ENCODE measurements at regions not wholly inside any gene's neighbourhood (a gene's known extent, or its start where the extent isn't known, plus 50 kb on each side); places are given as distances from the start of the nearest gene placed in this dataset.

DNA sequence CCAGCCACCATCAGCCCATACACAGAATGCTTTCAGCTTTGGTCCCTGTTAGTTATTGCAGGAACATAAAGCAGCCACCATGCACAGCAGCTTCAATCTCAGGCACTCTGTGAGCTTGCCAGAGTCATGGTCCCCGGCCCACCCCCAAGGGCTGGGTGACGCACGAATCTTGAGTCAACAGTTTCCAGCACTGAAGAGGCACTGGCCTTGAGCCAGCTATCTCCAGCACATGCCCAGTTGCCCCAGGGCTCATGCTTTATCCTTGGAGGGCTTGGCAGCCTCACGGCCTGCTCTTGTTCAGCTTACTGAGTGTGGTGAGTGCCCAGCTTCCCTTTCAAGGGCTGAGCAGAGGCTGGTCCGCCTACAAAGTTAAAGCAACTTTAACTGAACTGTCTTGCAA is 200.7 kb upstream of the RAB4A start:
- peak; percentile 97 to 98 for DNase-seq

DNA sequence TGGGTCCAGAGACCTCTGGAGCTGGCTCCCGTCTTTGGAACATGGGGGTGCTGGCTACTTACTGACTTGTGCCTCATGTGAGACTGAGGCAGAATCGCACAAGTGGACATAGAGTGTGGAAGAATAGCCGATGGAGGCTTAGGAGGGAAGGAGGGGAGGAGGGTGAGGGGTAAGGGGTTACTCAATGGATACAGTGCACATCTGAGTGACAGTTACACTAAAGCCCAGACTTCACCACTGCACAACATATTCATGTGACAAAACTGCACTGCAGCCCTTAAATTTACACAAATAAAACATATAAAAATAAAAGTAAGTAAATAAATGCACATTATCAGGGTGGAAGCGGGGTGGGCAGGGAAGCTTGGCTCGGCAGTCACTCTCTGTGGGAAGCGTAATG is 197.7 kb upstream of the RAB4A start:
- DNase-seq, result no peak

DNA sequence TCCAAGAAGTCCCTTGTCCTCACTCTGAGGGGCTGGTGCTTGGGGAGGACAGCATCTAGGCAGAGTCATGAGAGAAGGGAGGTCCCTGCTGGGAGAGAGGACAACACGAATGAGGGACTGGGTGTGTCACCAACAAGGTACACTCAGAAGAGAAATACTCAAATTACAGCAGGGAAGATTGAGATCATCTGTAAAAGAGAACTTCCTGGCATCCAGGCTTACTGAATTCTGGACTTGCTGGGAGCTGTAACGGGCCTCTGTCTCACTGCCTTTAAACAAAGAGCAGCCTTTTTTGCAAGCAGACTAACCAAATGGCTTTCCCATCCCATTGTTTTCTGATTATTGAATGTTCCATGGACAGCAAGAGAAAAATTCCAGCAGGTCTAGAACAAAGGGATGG is 195.7 kb upstream of the RAB4A start:
- peak in 1 of 2 experiments; percentile 21 for DNase-seq

DNA sequence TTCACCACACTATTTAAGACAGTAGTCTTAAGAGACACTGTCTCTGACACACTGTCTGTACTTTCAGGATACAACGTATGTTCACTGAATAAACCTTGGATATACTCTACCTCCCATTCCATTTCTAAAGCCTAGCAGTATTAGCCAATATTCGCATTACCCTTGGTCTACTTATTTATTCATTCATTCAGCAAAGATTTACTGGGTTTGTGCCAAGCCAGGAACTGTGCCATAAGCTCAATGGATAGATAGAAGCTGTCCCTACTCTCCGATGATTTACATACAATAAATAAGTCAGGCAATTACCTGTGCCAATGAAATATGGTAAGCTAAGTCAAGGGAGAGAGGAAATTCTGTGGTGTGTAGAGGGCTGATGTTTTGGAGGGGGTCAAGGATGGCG is 195.2 kb upstream of the RAB4A start:
- DNase-seq, result peak; percentile 66 to 80

DNA sequence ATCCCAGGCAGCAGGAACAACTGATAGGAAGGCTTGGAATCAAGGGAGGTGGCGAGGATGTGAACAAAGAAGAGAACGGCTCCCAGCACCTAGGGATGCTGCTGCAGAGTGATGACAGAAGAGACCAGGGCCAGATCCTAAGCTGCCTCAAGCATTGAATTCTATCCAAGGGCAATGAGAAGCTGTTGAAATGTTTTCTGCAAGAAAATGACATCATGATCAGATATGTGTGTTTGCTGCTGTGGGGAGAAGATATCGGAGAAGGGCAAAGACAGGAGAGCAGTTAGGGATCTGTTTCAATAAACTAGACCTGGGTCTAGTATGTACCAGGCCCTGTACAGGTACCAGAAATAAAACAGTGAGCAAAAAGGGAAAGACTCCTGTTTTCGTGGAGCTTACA is 194.7 kb upstream of the RAB4A start:
- no peak for DNase-seq

DNA sequence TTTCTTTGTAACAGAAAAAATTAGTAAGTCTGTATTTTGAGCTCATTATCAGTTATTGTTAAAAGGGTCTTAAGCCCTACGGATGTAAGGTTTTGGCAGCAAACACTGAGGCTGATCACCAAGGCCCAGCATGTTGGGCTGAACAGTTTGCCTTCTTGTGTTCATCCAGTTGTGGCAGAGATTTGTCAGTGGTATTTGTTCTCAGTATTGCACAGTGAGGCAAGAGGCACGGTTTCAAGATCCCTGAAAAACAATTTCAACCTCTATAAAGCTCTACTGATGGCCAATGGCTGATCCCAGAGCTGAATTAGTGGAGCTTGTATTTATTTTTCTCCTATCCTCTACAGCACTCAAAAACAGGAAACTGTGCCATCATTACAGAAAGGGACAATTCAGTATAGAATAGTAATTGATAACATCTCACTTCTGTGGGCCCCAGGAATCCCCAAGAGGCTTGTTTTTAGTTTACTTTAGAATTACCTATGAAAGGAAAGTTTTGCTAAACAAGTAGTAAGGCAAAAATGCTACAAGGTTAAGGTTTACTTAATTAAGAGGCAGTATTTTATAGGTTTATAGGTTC is 191.8 kb upstream of the RAB4A start:
- no peak for DNase-seq

DNA sequence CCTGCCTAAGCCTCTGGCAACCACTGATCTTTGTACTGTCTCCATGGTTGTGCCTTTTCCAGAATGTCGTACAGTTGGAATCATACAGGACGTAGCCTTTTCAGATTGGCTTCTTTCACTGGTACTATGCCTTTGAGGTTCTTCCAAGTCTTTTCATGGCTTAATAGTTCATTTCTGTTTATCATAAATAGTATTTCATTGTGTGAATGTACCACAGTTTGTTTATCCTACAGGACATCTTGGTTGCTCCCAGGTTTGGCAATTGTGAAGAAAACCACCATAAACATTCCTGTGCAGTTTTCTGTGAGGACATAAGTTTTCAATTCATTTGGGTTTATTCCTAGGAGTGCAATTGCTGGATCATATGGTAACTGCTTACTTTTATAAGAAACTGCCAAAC is 190.6 kb upstream of the RAB4A start:
- DNase-seq, result no peak

DNA sequence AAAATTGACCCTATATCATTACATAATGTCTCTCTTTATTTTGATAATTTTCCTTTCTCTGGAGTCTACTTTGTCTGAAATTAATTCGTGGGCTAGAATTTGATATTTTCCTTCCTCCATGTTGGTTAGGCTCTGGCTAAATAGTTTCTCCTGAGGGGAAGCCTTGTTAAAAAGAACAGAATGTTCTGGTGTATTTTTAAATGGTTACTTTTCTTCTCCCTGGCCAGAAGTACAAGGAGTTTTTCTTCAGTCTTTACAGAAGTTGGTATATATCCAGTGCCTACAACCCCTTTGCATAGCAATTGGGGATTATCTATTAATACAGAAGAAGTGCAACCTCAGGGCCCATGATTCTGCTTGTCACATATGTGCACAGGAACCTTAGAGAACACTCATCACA is 185.6 kb upstream of the RAB4A start:
- no peak for DNase-seq

DNA sequence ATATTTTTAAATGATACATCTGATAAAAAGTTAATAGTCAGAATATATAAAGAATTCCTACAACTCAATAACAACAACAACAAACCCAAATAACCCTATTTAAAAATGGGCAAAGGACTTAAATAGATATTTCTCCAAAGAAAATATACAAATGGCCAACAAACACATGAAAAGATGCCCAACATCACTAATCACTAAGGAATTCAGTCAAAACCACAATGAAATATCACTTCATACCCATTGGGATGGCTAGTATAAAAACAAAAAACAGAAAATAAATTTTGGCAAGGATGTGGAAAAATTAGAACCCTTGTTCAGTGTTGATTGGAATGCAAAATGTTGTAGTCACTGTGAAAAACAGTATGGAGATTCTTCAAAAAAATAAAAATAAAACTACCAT is 184.8 kb upstream of the RAB4A start:
- no peak for DNase-seq

DNA sequence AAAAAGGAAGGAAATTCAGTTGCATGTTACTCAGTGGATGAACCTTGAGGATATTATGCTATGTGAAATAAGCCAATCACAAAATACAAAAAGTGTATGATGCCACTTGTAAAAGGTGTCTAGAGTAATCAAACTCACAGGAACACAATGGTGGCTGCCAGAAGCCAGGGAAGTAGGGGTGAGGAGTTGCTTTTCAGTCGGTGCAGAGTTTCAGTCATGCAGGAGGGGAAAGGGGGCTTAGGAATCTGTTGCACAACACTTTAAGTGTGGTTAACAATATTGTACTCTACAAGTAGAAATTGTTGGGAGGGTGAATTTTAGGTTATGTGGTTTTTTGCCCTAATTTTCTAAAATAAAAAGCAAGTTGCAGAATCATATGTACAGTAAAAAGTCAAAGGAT is 184.2 kb upstream of the RAB4A start:
- no peak for DNase-seq

DNA sequence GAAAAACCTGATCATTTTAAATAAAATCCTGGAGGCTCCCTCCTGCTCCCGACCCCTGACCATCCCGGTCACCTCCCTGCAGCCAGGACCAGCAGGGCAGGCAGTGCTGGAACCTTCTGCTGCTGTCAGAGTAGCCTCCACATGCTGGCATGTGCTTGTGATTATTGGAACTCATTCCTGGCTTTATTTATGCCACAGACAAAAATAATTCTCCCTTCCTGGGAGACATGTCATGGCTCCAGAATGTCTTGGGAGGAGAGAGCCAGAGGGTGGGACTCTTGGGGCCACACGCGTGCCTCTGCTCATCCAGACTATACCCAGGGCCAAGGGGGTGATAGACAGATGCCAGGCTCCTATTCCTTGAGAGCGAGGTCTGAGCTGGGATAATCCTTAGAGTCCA is 183.6 kb upstream of the RAB4A start:
- DNase-seq, result peak in 1 of 2 experiments; percentile 14

DNA sequence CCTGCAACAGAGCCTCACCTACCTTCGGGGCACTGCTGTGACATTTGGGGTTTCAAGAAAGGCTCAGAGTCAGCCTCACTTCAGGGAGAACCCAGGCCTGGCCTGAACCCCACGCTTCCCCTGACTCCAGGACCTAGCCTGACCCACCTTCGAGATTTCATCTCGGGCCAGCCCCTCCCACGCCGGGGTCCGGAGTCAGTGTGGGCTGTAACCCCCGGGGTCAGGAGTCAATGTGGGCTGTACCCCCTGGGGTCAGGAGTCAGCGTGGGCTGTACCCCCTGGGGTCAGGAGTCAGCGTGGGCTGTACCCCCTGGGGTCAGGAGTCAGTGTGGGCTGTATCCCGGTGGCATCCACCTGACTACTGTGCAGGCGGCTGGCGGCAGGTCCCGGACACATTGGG is 183.0 kb upstream of the RAB4A start:
- DNase-seq, result no peak

DNA sequence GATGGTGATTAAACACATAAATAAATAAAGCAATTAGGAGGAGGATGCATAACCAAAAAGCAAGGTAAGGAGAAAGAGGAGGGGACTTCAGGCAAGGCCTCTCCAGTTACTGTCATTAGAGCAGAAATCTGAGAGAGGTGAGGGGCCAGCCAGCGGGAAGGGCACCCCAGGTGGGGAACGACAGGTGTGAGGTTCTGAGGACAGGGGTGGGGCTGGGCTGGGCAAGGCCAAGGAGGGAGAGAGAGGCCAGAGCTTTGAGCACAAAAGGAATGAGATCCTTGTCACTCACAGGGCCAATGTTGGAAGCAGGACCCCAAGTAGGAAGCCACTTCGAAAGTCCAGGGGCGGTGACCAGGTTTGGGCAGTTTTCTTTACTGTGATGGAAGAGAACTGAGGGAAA is 182.2 kb upstream of the RAB4A start:
- no peak for DNase-seq

DNA sequence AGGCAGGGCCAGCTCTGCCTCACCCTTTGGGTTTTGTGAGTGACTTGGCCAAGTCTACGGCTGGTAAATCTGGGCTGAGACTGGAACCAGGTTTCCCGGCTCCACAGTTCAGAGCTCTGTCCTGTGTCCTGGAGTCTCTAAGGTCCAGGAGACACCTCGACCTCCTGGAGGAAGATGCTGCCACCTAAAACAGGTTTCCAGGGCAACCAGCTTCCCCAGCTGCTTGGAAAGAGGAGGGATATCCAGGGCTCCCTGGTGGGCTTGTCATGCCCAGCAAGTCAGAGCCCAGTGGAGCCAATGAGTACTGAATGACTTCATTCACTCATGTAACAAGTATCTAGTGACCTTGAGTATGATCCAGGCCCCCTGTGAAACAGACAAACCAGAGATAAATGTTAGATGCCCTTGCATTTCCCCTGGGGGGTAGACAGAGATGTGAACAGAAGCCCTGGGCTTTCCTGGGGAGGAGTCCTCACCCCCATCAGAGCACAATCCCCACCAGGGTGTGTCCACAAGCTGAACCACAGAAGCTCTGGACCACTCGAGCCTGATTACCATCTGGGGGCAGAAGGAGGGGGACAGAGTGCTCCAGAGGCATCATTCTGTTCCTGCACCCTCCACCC is 181.2 kb upstream of the RAB4A start:
- DNase-seq, result no peak

DNA sequence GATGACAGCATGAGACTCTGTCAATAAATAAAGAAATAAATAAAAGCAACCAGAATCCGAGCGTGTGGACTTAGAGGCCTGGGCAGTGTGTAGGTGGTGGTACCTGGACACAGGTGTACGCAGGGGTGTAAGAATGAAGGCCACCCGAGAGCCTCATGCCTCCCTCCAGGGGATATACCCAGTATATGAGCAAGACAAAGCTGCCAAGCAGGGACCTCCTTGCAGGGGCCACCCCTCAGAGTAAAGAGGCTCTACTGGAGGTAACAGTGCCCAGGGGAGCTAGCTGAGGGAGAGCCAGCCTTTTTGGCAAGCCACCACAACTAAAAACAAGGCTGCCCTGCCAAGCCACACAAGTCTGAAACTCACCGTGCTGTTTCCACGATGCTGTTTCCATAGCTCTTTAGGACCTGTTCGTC is 179.2 kb upstream of the RAB4A start:
- no peak for DNase-seq

DNA sequence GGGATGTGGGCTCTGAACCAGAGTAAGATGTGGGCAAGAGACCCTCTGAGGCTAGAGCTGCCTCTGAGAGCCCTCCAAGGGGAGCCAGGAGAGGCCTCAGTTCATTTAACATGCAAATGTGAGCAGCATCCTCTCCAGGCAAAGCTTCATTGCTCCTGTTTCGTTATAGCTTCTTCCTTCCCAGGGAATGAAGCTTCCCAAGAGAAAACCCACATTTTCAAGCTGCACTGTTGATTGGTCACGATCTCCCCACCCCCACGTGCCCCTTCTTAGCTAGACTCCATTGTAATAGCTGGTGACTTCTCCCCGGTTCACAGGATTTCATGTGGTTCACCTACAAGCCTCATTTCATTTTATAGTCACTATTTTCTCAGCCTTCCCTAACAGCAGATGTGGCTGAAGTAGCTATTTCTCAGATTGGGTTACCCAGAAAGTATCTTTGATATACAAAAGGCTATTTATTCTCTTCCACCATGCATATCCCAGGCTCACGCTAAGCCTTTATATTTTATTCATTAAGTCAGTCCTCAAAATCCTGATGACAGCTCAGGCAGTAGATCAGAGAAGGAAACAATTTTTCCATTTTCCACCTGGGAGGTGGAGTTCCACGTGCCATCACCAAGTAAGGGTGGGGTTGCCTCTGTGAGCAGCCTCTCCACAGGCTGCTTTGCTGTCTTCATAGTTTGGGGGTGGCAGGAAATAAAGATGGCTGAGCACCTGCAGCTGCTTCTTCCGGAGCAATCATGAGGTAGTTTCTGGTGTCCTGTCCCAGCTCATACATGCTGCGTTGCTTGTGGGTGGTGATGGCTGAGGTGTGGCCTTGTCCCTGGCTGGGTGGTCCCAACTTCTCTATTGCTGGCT is 178.3 kb upstream of the RAB4A start:
- DNase-seq, result no peak

DNA sequence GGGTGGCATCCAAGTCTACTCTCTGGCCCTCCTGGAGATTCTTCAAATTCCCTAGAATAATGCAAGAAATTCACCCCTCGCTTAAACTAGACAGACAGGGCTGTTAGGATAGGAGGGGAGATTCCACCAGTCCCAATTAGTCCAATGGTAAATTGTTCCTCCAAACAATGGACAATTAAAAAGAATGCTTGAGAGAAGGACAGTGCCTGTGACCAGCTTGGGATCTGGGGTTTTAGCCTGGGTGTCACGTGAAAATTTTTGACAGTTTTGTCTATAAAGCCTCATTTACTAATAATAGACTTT is 177.7 kb upstream of the RAB4A start:
- no peak for DNase-seq

DNA sequence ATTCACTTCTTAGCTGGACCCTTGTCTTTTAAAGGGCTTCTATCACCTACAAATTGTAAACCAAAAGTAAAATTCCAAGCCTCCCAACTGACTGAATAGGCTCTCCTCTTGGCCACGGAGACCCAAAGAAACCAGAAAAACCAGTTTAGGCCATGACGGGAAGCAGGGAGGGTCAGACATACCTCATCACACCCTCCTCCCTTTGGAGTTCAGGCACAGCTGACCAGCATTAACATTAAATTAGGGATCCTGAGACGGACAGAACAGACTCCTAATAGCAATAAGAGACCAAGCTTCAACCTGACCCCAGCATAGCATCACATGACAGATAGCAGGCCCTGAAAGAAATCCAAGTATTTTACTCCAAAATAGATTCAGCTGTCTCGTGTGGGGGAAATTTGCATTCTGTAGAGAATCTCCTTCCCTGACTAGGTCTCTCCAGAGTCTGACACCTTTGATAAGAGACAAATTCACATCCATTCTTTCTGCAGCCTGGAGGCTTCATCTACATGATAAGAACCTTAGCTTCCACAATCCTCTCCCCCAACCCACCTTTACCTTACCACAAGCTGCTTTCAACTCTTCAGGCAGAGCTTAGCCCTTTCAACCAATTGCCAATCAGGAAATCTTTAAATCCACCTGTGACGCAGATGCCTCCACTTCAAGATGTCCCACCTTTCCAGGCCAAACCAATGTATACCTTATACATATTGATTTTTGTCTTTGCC is 177.1 kb upstream of the RAB4A start:
- no peak for DNase-seq

DNA sequence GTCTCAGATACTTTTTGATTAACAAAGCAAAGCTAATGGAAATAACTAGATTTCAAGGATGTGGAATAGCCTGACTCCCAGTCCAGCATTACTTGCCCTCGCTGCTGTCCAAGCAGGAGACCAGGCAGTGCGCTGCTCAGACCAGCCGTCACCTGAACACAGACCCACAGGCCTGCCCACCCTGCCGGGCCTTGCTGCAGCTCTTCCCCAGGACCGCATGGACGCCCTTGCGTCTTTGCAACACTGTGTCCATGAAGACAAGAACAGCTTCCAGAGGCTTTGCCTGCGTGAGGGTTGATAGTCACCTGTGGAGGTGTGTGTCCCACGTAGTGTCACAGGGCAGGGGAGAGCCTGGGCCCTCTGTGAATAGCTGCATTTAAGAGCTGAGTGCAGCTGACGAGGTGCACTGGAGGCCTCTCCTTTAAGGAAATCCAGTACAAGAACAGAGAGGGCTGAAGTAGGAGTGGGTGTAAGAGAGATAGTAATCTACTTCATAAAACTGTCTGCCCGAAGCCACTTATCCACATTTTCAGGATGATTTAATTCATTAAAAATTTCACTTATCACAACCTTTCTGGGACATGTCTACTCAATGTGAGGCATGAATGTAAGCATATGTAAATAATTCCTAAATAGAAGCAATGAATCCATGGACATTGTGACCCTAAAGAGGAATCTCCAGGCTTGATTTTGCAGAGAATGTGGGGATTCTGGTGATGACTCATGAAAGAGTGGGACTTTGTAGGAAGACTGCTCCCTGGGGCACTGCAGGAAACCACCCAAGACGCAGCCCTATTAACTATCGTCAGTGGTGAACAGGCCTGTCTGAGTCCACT is 176.2 kb upstream of the RAB4A start:
- DNase-seq, result no peak

DNA sequence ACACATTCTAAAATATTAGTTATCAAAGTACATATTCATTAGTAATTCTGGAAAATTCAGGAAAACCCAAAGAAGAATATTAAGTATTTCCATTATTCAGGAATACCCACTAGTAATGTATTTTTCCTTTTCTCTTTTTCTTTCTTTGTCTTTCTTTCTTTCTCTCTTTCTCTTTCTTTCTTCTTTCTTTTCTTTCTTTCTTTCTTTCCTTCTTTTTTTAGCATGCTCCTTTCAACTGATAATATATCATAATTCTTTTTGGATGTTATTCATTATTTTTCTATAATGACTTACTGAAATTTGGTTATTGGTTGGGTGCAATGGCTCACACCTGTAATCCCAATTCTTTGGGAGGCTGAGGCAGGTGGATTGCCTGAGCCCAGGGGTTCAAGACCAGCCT is 175.6 kb upstream of the RAB4A start:
- DNase-seq, result no peak

DNA sequence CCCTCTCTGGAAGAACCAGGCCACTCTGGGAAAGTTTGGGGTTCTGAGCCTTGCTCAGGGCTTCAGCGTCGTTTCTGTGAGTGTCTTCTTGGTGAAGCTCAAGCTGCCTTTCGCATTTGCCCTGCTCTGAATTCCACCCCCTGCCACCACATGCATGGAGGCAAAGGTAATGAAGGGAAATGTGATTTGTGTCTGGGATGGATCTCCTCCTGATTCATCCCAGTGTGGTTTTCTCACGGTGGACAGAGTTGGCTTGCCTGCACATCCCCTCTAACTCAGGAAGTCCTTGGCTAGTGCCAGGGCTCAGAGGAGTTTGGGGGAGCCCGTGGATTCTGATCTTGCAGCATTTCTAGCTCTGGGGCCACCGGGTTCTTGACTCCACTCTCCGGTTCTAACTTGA is 173.6 kb upstream of the RAB4A start:
- DNase-seq, result no peak

DNA sequence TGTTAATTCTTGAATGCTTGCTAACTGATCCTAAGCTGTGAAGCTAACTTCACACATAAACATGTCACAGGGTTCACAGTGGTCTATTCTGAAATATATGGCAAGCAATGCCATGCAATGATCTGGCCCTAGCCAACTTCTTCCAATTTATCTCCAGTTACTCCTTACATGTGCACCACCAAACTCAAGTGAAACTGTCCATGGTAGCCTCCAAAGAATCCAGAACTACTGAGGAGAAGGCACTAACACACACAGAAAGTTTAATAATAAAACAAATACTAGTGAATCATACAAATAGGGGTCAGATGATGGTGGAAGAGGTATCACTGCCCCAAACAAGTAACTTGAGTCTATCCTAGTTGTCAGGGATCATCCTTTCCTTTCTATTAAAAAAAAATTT is 172.6 kb upstream of the RAB4A start:
- no peak for DNase-seq

Data from NCI-H446 (cell line).